ENCODE measurements at regions not wholly inside any gene's neighbourhood (a gene's known extent, or its start where the extent isn't known, plus 50 kb on each side); places are given as distances from the start of the nearest gene placed in this dataset.

DNA sequence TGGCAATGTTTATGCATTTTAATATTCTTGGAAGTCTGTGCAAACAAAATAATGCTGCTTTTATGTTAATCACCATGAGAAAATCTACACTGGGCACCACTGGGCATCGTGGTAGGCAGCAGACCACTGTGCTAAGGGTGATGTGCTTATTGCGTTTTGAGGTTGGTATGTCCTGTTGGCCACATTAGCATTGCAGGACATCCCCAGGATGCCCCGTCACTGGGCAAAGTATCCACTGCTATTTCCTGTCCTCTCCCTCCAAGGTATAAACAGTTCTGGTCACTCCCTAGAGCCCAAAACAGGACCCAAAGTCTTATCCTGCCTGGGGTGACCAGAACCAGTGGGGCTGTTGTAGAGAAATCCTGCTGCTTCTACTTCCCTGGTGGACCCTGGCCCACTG is 284.2 kb upstream of the ROPN1 start:
- Histone ChIP-seq H3K9me3 (no peaks in the 10 kb centered on the region), H3K27ac (peak overlapping the region; percentile 59 to 85), H3K36me3 (no peaks in the 10 kb centered on the region), H3K27me3 (no peaks in the 10 kb centered on the region), H3K4me1 (peaks cover 3 to 6% of the 10 kb centered on the region in 2 donors), H3K4me3 (no peak overlapping the region)
- intact Hi-C loops (cut with DNase I; ENCODE audit: low total_unique reads), result no loop called here
- no peak for TF ChIP-seq POLR2A (IDR thresholded peaks at IDR 0.05)
- peak in 1 of 3 donors; percentile 25 for TF ChIP-seq POLR2AphosphoS5 (IDR thresholded peaks at IDR 0.05)
- DNase-seq (ENCODE audit: low spot score in 2 of 2), result no peak

GRCh38 chr3:124276539-124277143 is 284.7 kb upstream of the ROPN1 start:
- intact Hi-C loops (cut with DNase I; ENCODE audit: low total_unique reads), result no loop called here
- TF ChIP-seq POLR2A (IDR thresholded peaks at IDR 0.05) (no peak), POLR2AphosphoS5 (IDR thresholded peaks at IDR 0.05) (peak in 1 of 3 donors; percentile 40)
- no peak for DNase-seq (ENCODE audit: low spot score in 2 of 2)
- H3K4me1 ChIP-seq, result peaks cover 3 to 6% of the 10 kb centered on the region in 2 donors
- no peaks in the 10 kb centered on the region for H3K36me3 ChIP-seq
- peak overlapping the region; percentile 59 to 85 for H3K27ac ChIP-seq
- no peaks in the 10 kb centered on the region for H3K27me3 ChIP-seq
- peak overlapping the region in 1 of 3 donors; percentile 8 for H3K4me3 ChIP-seq
- no peaks in the 10 kb centered on the region for H3K9me3 ChIP-seq

DNA sequence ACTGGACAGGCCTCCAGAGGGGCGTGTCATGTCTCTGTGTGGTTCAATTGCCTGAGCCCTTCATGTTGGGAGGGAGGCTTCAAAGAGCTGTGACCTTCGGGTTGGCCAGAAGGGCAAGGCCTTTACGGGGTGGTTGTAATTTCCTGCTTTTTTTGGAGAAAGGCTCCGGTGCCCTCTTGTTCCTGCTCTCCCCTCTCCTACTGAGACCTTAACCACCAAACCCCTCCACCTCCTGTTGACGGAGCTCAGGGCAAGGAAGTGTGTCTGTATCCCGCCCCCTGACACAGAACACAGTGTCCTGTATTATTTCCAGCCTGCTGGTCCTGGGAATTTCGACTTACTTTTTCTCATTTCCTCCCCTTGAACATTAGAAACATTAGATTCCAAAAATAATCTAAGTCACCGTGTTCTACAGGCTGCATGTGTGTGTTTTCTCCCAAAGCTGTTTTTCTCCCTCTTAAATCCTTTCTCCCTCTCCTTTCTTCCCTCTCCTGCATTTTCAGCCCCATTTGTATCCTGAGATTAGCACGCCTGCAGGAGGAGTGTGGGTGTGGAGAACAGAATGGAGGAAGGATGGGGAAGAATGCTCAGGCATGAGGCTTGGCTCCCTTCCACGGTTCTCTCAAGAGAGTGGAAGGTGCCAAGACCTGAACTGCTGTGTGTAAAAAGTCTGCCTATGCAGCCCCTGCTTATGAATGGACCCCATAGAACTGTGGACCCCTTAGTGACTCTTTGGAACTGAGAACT is 285.4 kb upstream of the ROPN1 start:
- intact Hi-C loops (cut with DNase I; ENCODE audit: low total_unique reads), result no loop called here
- Histone ChIP-seq H3K27ac (peak overlapping the region; percentile 59 to 85), H3K4me3 (peak overlapping the region in 1 of 3 donors; percentile 8), H3K9me3 (no peaks in the 10 kb centered on the region), H3K36me3 (no peaks in the 10 kb centered on the region), H3K4me1 (peaks cover 3 to 6% of the 10 kb centered on the region in 2 donors), H3K27me3 (no peaks in the 10 kb centered on the region)
- TF ChIP-seq POLR2AphosphoS5 (IDR thresholded peaks at IDR 0.05) (no peak), POLR2A (IDR thresholded peaks at IDR 0.05) (no peak), CTCF (IDR thresholded peaks at IDR 0.05) (no peak)
- peak in 1 of 2 donors; percentile 38 for DNase-seq (ENCODE audit: low spot score in 2 of 2)

GRCh38 chr3:124281453-124282316 is 289.8 kb upstream of the ROPN1 start:
- no peak for DNase-seq (ENCODE audit: low spot score in 2 of 2)
- peaks cover 2 to 6% of the 10 kb centered on the region in 2 donors for H3K4me1 ChIP-seq
- intact Hi-C loops (cut with DNase I; ENCODE audit: low total_unique reads), result no loop called here
- TF ChIP-seq POLR2AphosphoS5 (IDR thresholded peaks at IDR 0.05) (no peak), CTCF (IDR thresholded peaks at IDR 0.05) (peak in 1 of 3 donors; percentile 23), POLR2A (IDR thresholded peaks at IDR 0.05) (no peak)
- no peaks in the 10 kb centered on the region for H3K36me3 ChIP-seq
- no peaks in the 10 kb centered on the region for H3K27me3 ChIP-seq
- no peaks in the 10 kb centered on the region for H3K9me3 ChIP-seq
- no peak overlapping the region for H3K27ac ChIP-seq
- no peak overlapping the region for H3K4me3 ChIP-seq

GRCh38 chr3:124282751-124283651 is 291.1 kb upstream of the ROPN1 start:
- Histone ChIP-seq H3K4me1 (no peaks in the 10 kb centered on the region), H3K27me3 (no peaks in the 10 kb centered on the region), H3K36me3 (no peaks in the 10 kb centered on the region), H3K4me3 (no peak overlapping the region), H3K9me3 (no peaks in the 10 kb centered on the region), H3K27ac (peak overlapping the region in 1 of 2 donors; percentile 26)
- DNase-seq (ENCODE audit: low spot score in 2 of 2), result no peak
- intact Hi-C loops (cut with DNase I; ENCODE audit: low total_unique reads), result no loop called here
- TF ChIP-seq POLR2AphosphoS5 (IDR thresholded peaks at IDR 0.05) (no peak), CTCF (IDR thresholded peaks at IDR 0.05) (no peak), POLR2A (IDR thresholded peaks at IDR 0.05) (no peak)
